SK-N-SH (cell line): ENCODE measurements at regions not wholly inside any gene's neighbourhood (a gene's known extent, or its start where the extent isn't known, plus 50 kb on each side); places are given as distances from the start of the nearest gene placed in this dataset.

Experiments used
- CTCF ChIA-PET: fragments of 300-600, 350-600 bp; formaldehyde crosslinking; extraction: SDS; loops from one replicate; lab custom pipeline; 2021; lab: Yijun Ruan, JAX
- POLR2A ChIA-PET: fragments of 350-600 bp; sonication (Branson Sonifier 250); formaldehyde crosslinking; extraction: SDS; loops from one replicate; lab custom pipeline; 2020; ENCODE audit warnings: antibody characterized with exemption, inconsistent platforms; lab: Yijun Ruan, JAX
- DNase-seq: peaks from one replicate; pipeline ENCODE4 v3.0.0; 2012
- H2AFZ ChIP-seq: fragments of 200-600 bp; sonication (generic); 2 replicates; pipeline ENCODE4 v1.8.1; 2016; ENCODE audit warnings: antibody characterized with exemption, mild to moderate bottlenecking, low read depth
- H3F3A ChIP-seq: fragments of 200-600 bp; sonication (generic); replicated peaks from 2 replicates; pipeline ENCODE3; 2016; ENCODE audit warnings: antibody characterized with exemption, mild to moderate bottlenecking; ENCODE audit not compliant: insufficient read depth
- H3K27ac ChIP-seq, 2 experiments: fragments of 200-500 bp in 1 of 2; fragments of 200-600 bp in 1 of 2; sonication (Bioruptor generic) in 1 of 2; sonication (generic), shearing (Covaris generic) in 1 of 2; 2 replicates each; pipeline versions ENCODE4 v1.5.1 to v1.6.1; 2014 to 2016; ENCODE audit warnings: low read depth in 2 of 2, inconsistent platforms in 1 of 2, low read length in 1 of 2, mild to moderate bottlenecking in 1 of 2, mixed read lengths in 1 of 2
- H3K27me3 ChIP-seq: fragments of 200-600 bp; sonication (generic), shearing (Covaris generic); 2 replicates; pipeline ENCODE4 v1.6.1; 2016; ENCODE audit warnings: mixed run types; ENCODE audit not compliant: insufficient read depth
- H3K36me3 ChIP-seq, 2 experiments: fragments of 200-500 bp in 1 of 2; fragments of 200-600 bp in 1 of 2; sonication (Bioruptor generic) in 1 of 2; sonication (generic) in 1 of 2; replicated peaks in 1 of 2; 2 replicates each; pipeline versions ENCODE3 to v1.5.1; 2014 to 2016; ENCODE audit warnings: low read length in 1 of 2, mild to moderate bottlenecking in 1 of 2; ENCODE audit not compliant: insufficient read depth in 2 of 2, control insufficient read depth in 1 of 2
- H3K4me1 ChIP-seq, 2 experiments: fragments of 200-500 bp in 1 of 2; fragments of 200-600 bp in 1 of 2; sonication (Bioruptor generic) in 1 of 2; sonication (generic), shearing (Covaris generic) in 1 of 2; 2 replicates each; pipeline versions ENCODE4 v1.5.1 to v1.6.1; 2014 to 2016; ENCODE audit warnings: low read depth in 1 of 2, low read length in 1 of 2, mixed run types in 1 of 2; ENCODE audit not compliant: insufficient read depth in 2 of 2, control insufficient read depth in 1 of 2
- H3K4me2 ChIP-seq: fragments of 200-600 bp; sonication (generic), shearing (Covaris generic); 2 replicates; pipeline ENCODE4 v1.6.1; 2017; ENCODE audit warnings: mixed run types
- H3K4me3 ChIP-seq, 2 experiments: fragments of 200-500 bp in 1 of 2; fragments of 200-600 bp in 1 of 2; sonication (Bioruptor generic) in 1 of 2; sonication (generic), shearing (Covaris generic) in 1 of 2; 2 replicates each; pipeline versions ENCODE4 v1.5.1 to v1.8.1; 2014 to 2016; ENCODE audit warnings: low read depth in 2 of 2, inconsistent platforms in 1 of 2, low read length in 1 of 2, mild to moderate bottlenecking in 1 of 2, mixed read lengths in 1 of 2, moderate library complexity in 1 of 2
- H3K79me2 ChIP-seq: fragments of 200-600 bp; sonication (generic); 2 replicates; pipeline ENCODE4 v1.8.1; 2017; ENCODE audit warnings: mild to moderate bottlenecking; ENCODE audit not compliant: insufficient read depth
- H3K9ac ChIP-seq: fragments of 200-600 bp; sonication (generic); 2 replicates; pipeline ENCODE4 v1.6.1; 2017; ENCODE audit warnings: mixed run types
- H3K9me2 ChIP-seq: fragments of 200-600 bp; sonication (generic); 2 replicates; pipeline ENCODE4 v1.6.1; 2017; ENCODE audit warnings: mixed run types
- H3K9me3 ChIP-seq: fragments of 200-600 bp; sonication (generic); 2 replicates; pipeline ENCODE4 v1.6.1; 2017; ENCODE audit warnings: mixed run types, mild to moderate bottlenecking, moderate library complexity
- H4K20me1 ChIP-seq: fragments of 200-600 bp; sonication (generic); 2 replicates; pipeline ENCODE4 v1.6.1; 2017; ENCODE audit warnings: mild to moderate bottlenecking, mixed run types; ENCODE audit not compliant: insufficient read depth
- CTCF ChIP-seq: fragments of 200-600 bp; sonication (generic); IDR thresholded peaks from 2 replicates; pipeline ENCODE4 v1.6.1; 2017; ENCODE audit warnings: antibody characterized with exemption, mild to moderate bottlenecking, moderate library complexity
- EZH2phosphoT487 ChIP-seq: fragments of 200-600 bp; sonication (generic); IDR thresholded peaks from 2 replicates; pipeline ENCODE4 v1.6.1; 2017; ENCODE audit warnings: low read depth, mixed run types, mild to moderate bottlenecking, antibody characterized with exemption, moderate library complexity, borderline replicate concordance
- FOXM1 ChIP-seq: IDR thresholded peaks from 2 replicates; pipeline ENCODE4 v1.4.0; 2012; ENCODE audit warnings: low read depth, mild to moderate bottlenecking
- IRF3 ChIP-seq: fragments of 150-350 bp; IDR thresholded peaks from 2 replicates; pipeline ENCODE4 v1.6.1; 2016; ENCODE audit warnings: mild to moderate bottlenecking, low read depth, low read length
- MXI1 ChIP-seq: IDR thresholded peaks from 2 replicates; pipeline ENCODE4 v1.6.1; 2012; ENCODE audit warnings: mild to moderate bottlenecking, low read depth, low read length, improper control_type of control experiment
- RAD21 ChIP-seq: IDR thresholded peaks from 2 replicates; pipeline ENCODE4 v1.6.1; 2012; ENCODE audit warnings: mild to moderate bottlenecking, low read length
- SIN3A ChIP-seq: IDR thresholded peaks from 2 replicates; pipeline ENCODE4 v1.6.1; 2012; ENCODE audit warnings: low read depth, mild to moderate bottlenecking, low read length, moderate library complexity, borderline replicate concordance
- SMC3 ChIP-seq: IDR thresholded peaks from 2 replicates; pipeline ENCODE4 v1.6.1; 2012; ENCODE audit warnings: low read depth, low read length, improper control_type of control experiment
- TAF1 ChIP-seq: IDR thresholded peaks from 2 replicates; pipeline ENCODE4 v1.6.1; 2012; ENCODE audit warnings: low read depth, mild to moderate bottlenecking, low read length, moderate library complexity, borderline replicate concordance
- TCF12 ChIP-seq: IDR thresholded peaks from 2 replicates; pipeline ENCODE4 v1.4.0; 2012
- USF1 ChIP-seq: IDR thresholded peaks from 2 replicates; pipeline ENCODE4 v1.4.0; 2012; ENCODE audit warnings: low read depth, borderline replicate concordance
- YY1 ChIP-seq: IDR thresholded peaks from 2 replicates; pipeline ENCODE4 v1.4.0; 2012; ENCODE audit warnings: low read depth, mild to moderate bottlenecking
- ZBTB33 ChIP-seq: IDR thresholded peaks from 2 replicates; pipeline ENCODE4 v1.4.0; 2012; ENCODE audit warnings: low read depth, borderline replicate concordance
- WGBS: methylation state at CpG from one replicate; pipeline ENCODE4 v1.1.6; 2017; ENCODE audit warnings: low lambda C conversion rate; 5-methylcytosine and 5-hydroxymethylcytosine counted together
- TF ChIP-seq, protein P1 (sequence below): fragments of 150-350 bp; IDR thresholded peaks from 2 replicates; pipeline ENCODE4 v1.6.1; 2017; ENCODE audit warnings: antibody characterized with exemption, low read length, low read depth, borderline replicate concordance

DNA sequence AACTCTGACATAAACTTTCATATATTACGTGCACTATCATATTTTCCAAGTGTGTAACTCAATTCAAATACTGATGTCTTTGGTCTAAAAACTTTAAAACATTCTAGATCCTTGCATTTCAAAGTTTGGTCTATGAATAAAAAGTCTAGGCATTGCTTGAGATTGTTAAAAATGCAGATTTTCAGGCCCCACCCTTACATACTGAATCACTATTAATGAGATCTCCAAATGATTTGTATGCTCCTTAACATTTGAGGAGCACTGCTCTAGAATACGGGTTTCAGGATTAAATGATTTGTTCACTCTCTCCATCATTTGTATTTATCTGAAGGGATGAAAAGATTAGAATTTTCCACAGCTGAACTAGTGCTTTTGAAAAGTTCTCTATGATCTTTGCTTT, 202.9 kb downstream of the KBTBD8 start:
- Histone ChIP-seq H3K4me3 (no peak overlapping the region), H3K4me2 (no peak overlapping the region), H3K9me3 (no peaks in the 10 kb centered on the region), H3K79me2 (no peaks in the 10 kb centered on the region), H3K27me3 (no peaks in the 10 kb centered on the region), H3F3A (no peaks in the 10 kb centered on the region), H4K20me1 (no peaks in the 10 kb centered on the region), H3K27ac (no peak overlapping the region), H2AFZ (no peak overlapping the region), H3K4me1 (no peaks in the 10 kb centered on the region), H3K9me2 (no peaks in the 10 kb centered on the region), H3K36me3 (no peaks in the 10 kb centered on the region), H3K9ac (no peak overlapping the region)
- no peak for TF ChIP-seq YY1
- no peak for TF ChIP-seq RAD21
- TF ChIP-seq CTCF, result no peak
- no peak for TF ChIP-seq TCF12
- TF ChIP-seq MXI1, result no peak
- TF ChIP-seq EZH2phosphoT487, result no peak
- TF ChIP-seq SIN3A, result no peak
- TF ChIP-seq SMC3, result no peak
- no peak for TF ChIP-seq IRF3
- no peak for TF ChIP-seq FOXM1
- no peak for TF ChIP-seq USF1
- TF ChIP-seq, protein P1, sequence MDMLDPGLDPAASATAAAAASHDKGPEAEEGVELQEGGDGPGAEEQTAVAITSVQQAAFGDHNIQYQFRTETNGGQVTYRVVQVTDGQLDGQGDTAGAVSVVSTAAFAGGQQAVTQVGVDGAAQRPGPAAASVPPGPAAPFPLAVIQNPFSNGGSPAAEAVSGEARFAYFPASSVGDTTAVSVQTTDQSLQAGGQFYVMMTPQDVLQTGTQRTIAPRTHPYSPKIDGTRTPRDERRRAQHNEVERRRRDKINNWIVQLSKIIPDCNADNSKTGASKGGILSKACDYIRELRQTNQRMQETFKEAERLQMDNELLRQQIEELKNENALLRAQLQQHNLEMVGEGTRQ, result no peak
- TF ChIP-seq TAF1, result no peak
- no peak for TF ChIP-seq ZBTB33
- ChIA-PET CTCF (no interaction called here), POLR2A (no interaction called here)
- WGBS, result 13% methylated on average over 2 of the region's 2 CpGs
- no peak for DNase-seq
